ENCODE measurements at regions not wholly inside any gene's neighbourhood (a gene's known extent, or its start where the extent isn't known, plus 50 kb on each side); places are given as distances from the start of the nearest gene placed in this dataset.
"Not testable (repeated sequence)": the region's sequence is repeated elsewhere in the genome, so short reads cannot be mapped to it uniquely, and the experiment has no call there.

DNA sequence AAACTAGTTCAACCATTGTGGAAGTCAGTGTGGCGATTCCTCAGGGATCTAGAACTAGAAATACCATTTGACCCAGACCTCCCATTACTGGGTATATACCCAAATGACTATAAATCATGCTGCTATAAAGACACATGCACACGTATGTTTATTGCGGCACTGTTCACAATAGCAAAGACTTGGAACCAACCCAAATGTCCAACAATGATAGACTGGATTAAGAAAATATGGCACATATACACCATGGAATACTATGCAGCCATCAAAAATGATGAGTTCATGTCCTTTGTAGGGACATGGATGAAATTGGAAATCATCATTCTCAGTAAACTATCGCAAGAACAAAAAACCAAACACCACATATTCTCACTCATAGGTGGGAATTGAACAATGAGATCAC is 754.7 kb upstream of the ADGRB3 start:
- SMC1A ChIA-PET (ENCODE audit: uncharacterized antibody, unreplicated experiment); POLR2A ChIA-PET: not testable (repeated sequence)
- 51% methylated on average over 3 of the region's 4 CpGs for WGBS (ENCODE audit: insufficient coverage, insufficient replicate concordance, low lambda C conversion rate, missing lambda C conversion rate)

DNA sequence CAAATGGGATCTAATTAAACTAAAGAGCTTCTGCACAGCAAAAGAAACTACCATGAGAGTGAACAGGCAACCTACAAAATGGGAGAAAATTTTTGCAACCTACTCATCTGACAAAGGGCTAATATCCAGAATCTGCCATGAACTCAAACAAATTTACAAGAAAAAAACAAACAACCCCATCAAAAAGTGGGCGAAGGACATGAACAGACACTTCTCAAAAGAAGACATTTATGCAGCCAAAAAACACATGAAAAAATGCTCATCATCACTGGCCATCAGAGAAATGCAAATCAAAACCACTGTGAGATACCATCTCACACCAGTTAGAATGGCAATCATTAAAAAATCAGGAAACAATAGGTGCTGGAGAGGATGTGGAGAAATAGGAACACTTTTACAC is 755.2 kb upstream of the ADGRB3 start:
- FAIRE-seq; intact Hi-C loops (cut with micrococcal nuclease; ENCODE audit: unreplicated experiment); RAD21 ChIA-PET (ENCODE audit: unreplicated experiment); CTCF ChIA-PET; SMC1A ChIA-PET (ENCODE audit: uncharacterized antibody, unreplicated experiment); H3K27ac ChIP-seq (ENCODE audit: control insufficient read depth, insufficient read depth); ATAC-seq; H3K4me2 ChIP-seq (ENCODE audit: control insufficient read depth, insufficient read depth); BruUV-seq (replicated peaks); H3K4me1 ChIP-seq (ENCODE audit: control insufficient read depth, insufficient read depth, low read length); H3K4me3 ChIP-seq; H3K9ac ChIP-seq (ENCODE audit: control insufficient read depth, insufficient read depth, low read length); H4K20me1 ChIP-seq (ENCODE audit: control insufficient read depth, insufficient read depth); in situ Hi-C loops (cut with MboI); DNase-seq (ENCODE audit: low read depth, low spot score); H3K9me3 ChIP-seq (replicated peaks; ENCODE audit: control insufficient read depth, insufficient read depth, low read length); POLR2A ChIA-PET; H2AFZ ChIP-seq (ENCODE audit: control insufficient read depth, low read depth, low read length); H3K27me3 ChIP-seq (replicated peaks in 1 of 2; ENCODE audit: control insufficient read depth in 2 of 2, insufficient read depth in 2 of 2, low read length in 1 of 2); H3K79me2 ChIP-seq (ENCODE audit: control insufficient read depth, insufficient read depth, low read length); H3K36me3 ChIP-seq (ENCODE audit: control insufficient read depth in 2 of 2, insufficient read depth in 2 of 2, low read length in 1 of 2): not testable (repeated sequence)
- no CpG with 5 or more reads among the region's 1 CpG for WGBS (ENCODE audit: insufficient coverage, insufficient replicate concordance, low lambda C conversion rate, missing lambda C conversion rate)

More for the DNA sequence above, 754.7 kb upstream of the ADGRB3 start:
- H3K4me2 ChIP-seq (ENCODE audit: control insufficient read depth, insufficient read depth); ATAC-seq; RAD21 ChIA-PET (ENCODE audit: unreplicated experiment); intact Hi-C loops (cut with micrococcal nuclease; ENCODE audit: unreplicated experiment); H3K4me1 ChIP-seq (ENCODE audit: control insufficient read depth, insufficient read depth, low read length); DNase-seq (ENCODE audit: low read depth, low spot score); H4K20me1 ChIP-seq (ENCODE audit: control insufficient read depth, insufficient read depth); CTCF ChIA-PET; H3K4me3 ChIP-seq; H3K27me3 ChIP-seq (replicated peaks in 1 of 2; ENCODE audit: control insufficient read depth in 2 of 2, insufficient read depth in 2 of 2, low read length in 1 of 2); H3K79me2 ChIP-seq (ENCODE audit: control insufficient read depth, insufficient read depth, low read length); H3K36me3 ChIP-seq (ENCODE audit: control insufficient read depth in 2 of 2, insufficient read depth in 2 of 2, low read length in 1 of 2); BruUV-seq (replicated peaks); H2AFZ ChIP-seq (ENCODE audit: control insufficient read depth, low read depth, low read length); FAIRE-seq; H3K27ac ChIP-seq (ENCODE audit: control insufficient read depth, insufficient read depth); H3K9ac ChIP-seq (ENCODE audit: control insufficient read depth, insufficient read depth, low read length); H3K9me3 ChIP-seq (replicated peaks; ENCODE audit: control insufficient read depth, insufficient read depth, low read length); in situ Hi-C loops (cut with MboI): not testable (repeated sequence)

GRCh38 chr6:67879105-67879904 is 755.8 kb upstream of the ADGRB3 start:
- H3K4me2 ChIP-seq (ENCODE audit: control insufficient read depth, insufficient read depth); in situ Hi-C loops (cut with MboI); H3K27ac ChIP-seq (ENCODE audit: control insufficient read depth, insufficient read depth); H2AFZ ChIP-seq (ENCODE audit: control insufficient read depth, low read depth, low read length); H3K9ac ChIP-seq (ENCODE audit: control insufficient read depth, insufficient read depth, low read length); DNase-seq (ENCODE audit: low read depth, low spot score); H3K36me3 ChIP-seq (ENCODE audit: control insufficient read depth in 2 of 2, insufficient read depth in 2 of 2, low read length in 1 of 2); FAIRE-seq; CTCF ChIA-PET; POLR2A ChIA-PET; H3K27me3 ChIP-seq (replicated peaks in 1 of 2; ENCODE audit: control insufficient read depth in 2 of 2, insufficient read depth in 2 of 2, low read length in 1 of 2); SMC1A ChIA-PET (ENCODE audit: uncharacterized antibody, unreplicated experiment); BruUV-seq (replicated peaks); RAD21 ChIA-PET (ENCODE audit: unreplicated experiment); H4K20me1 ChIP-seq (ENCODE audit: control insufficient read depth, insufficient read depth); H3K4me3 ChIP-seq; H3K9me3 ChIP-seq (replicated peaks; ENCODE audit: control insufficient read depth, insufficient read depth, low read length); intact Hi-C loops (cut with micrococcal nuclease; ENCODE audit: unreplicated experiment); H3K4me1 ChIP-seq (ENCODE audit: control insufficient read depth, insufficient read depth, low read length); ATAC-seq; H3K79me2 ChIP-seq (ENCODE audit: control insufficient read depth, insufficient read depth, low read length): not testable (repeated sequence)
- WGBS (ENCODE audit: insufficient coverage, insufficient replicate concordance, low lambda C conversion rate, missing lambda C conversion rate): 0% methylated on average over 1 of the region's 1 CpG

GRCh38 chr6:67878216-67878615 is 756.9 kb upstream of the ADGRB3 start:
- H3K36me3 ChIP-seq (ENCODE audit: control insufficient read depth in 2 of 2, insufficient read depth in 2 of 2, low read length in 1 of 2); DNase-seq (ENCODE audit: low read depth, low spot score); RAD21 ChIA-PET (ENCODE audit: unreplicated experiment); H3K79me2 ChIP-seq (ENCODE audit: control insufficient read depth, insufficient read depth, low read length); in situ Hi-C loops (cut with MboI); H4K20me1 ChIP-seq (ENCODE audit: control insufficient read depth, insufficient read depth); intact Hi-C loops (cut with micrococcal nuclease; ENCODE audit: unreplicated experiment); H3K4me2 ChIP-seq (ENCODE audit: control insufficient read depth, insufficient read depth); H3K9me3 ChIP-seq (replicated peaks; ENCODE audit: control insufficient read depth, insufficient read depth, low read length); H3K27me3 ChIP-seq (replicated peaks in 1 of 2; ENCODE audit: control insufficient read depth in 2 of 2, insufficient read depth in 2 of 2, low read length in 1 of 2); BruUV-seq (replicated peaks); CTCF ChIA-PET; FAIRE-seq; ATAC-seq; H3K27ac ChIP-seq (ENCODE audit: control insufficient read depth, insufficient read depth); H3K4me3 ChIP-seq; H3K4me1 ChIP-seq (ENCODE audit: control insufficient read depth, insufficient read depth, low read length); POLR2A ChIA-PET; H3K9ac ChIP-seq (ENCODE audit: control insufficient read depth, insufficient read depth, low read length); H2AFZ ChIP-seq (ENCODE audit: control insufficient read depth, low read depth, low read length): not testable (repeated sequence)
- 26% methylated on average over 7 of the region's 7 CpGs for WGBS (ENCODE audit: insufficient coverage, insufficient replicate concordance, low lambda C conversion rate, missing lambda C conversion rate)
- SMC1A ChIA-PET (ENCODE audit: uncharacterized antibody, unreplicated experiment): interaction anchor here (1.0 kb wide), 1 partner anchor 378 kb away, joined by 3 read pairs; no protein-coding TSS in a partner anchor
